ENCODE measurements at regions not wholly inside any gene's neighbourhood (a gene's known extent, or its start where the extent isn't known, plus 50 kb on each side); places are given as distances from the start of the nearest gene placed in this dataset.
"Not testable (repeated sequence)": the region's sequence is repeated elsewhere in the genome, so short reads cannot be mapped to it uniquely, and the experiment has no call there.

GRCh38 chr5:104344809-104345208 is 782.2 kb upstream of the NUDT12 start:
- TF ChIP-seq CTCF (conservative IDR thresholded peaks at IDR 0.05) = no peak
- TF ChIP-seq ZFX (IDR thresholded peaks at IDR 0.05) = no peak
- H3K27ac ChIP-seq = no peak overlapping the region

- H3K27ac ChIP-seq = no peak overlapping the region
- no peak for TF ChIP-seq ZFX (IDR thresholded peaks at IDR 0.05)
- TF ChIP-seq CTCF (conservative IDR thresholded peaks at IDR 0.05) = no peak
Observed at GRCh38 chr5:104327801-104328200, 765.2 kb upstream of the NUDT12 start.

DNA sequence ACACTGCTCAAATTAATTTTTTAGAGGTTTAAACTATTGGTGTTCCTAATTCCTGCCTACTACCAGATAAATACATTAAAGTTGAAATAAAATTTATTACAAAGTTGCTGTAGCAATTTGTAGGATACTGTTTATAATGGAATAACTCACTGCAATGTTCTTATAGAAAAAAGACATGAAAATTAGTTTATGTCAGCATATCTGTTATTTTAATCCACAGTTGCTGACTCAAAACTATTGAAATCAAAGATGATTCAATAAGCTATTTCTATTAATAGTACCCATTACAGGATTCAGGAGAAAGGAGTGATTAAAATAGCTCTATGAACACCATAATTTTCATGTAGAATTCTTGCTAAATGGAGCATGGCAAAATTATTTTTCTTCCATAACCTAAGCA is 764.4 kb upstream of the NUDT12 start:
- H3K27ac ChIP-seq = no peak overlapping the region
- no peak for TF ChIP-seq CTCF (conservative IDR thresholded peaks at IDR 0.05)
- TF ChIP-seq ZFX (IDR thresholded peaks at IDR 0.05) = no peak

DNA sequence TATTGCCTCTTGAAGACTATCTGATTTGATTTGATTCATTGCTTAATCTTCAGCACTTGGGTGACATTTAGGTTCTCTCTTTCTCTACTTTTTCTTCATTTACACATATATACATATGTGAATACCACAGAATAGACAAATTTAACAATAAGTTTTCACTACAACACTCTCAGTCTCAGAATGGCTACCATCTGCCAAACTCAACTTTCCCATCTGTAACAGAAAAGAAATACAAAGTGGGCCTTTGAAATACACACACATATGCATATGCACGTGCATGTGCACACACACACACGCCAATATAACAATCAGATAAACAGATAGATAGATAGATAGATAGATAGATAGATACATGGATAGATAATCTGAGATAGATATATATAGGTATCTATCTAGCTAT is 762.8 kb upstream of the NUDT12 start:
- TF ChIP-seq ZFX (IDR thresholded peaks at IDR 0.05) (no peak), CTCF (conservative IDR thresholded peaks at IDR 0.05) (no peak)
- no peak overlapping the region for H3K27ac ChIP-seq

- not testable (repeated sequence) for H3K27ac ChIP-seq
Observed at GRCh38 chr5:104316676-104317075, 754.1 kb upstream of the NUDT12 start.

DNA sequence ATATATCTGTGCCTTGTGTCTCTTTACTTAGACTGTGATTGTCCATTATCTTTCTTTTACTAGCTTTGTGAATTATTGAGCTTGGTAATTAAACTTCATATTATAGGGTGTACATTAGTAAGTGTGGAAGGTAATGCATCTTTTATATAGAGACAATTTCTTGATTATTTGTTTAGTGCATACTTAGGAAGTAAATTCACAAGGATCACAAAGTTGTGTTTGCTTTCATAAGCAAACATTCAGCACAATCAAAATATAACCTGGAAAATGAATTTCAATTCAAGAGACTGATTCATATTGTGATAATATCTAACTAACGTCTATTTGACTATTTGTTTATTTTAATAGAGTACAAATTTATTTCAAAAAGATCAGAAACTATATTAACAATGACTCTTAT is 749.9 kb upstream of the NUDT12 start:
- no peak overlapping the region for H3K27ac ChIP-seq
- TF ChIP-seq CTCF (conservative IDR thresholded peaks at IDR 0.05) (no peak), ZFX (IDR thresholded peaks at IDR 0.05) (no peak)

- H3K27ac ChIP-seq = no peak overlapping the region
- no peak for TF ChIP-seq ZFX (IDR thresholded peaks at IDR 0.05)
Observed at GRCh38 chr5:104305602-104306001, 743.0 kb upstream of the NUDT12 start.

DNA sequence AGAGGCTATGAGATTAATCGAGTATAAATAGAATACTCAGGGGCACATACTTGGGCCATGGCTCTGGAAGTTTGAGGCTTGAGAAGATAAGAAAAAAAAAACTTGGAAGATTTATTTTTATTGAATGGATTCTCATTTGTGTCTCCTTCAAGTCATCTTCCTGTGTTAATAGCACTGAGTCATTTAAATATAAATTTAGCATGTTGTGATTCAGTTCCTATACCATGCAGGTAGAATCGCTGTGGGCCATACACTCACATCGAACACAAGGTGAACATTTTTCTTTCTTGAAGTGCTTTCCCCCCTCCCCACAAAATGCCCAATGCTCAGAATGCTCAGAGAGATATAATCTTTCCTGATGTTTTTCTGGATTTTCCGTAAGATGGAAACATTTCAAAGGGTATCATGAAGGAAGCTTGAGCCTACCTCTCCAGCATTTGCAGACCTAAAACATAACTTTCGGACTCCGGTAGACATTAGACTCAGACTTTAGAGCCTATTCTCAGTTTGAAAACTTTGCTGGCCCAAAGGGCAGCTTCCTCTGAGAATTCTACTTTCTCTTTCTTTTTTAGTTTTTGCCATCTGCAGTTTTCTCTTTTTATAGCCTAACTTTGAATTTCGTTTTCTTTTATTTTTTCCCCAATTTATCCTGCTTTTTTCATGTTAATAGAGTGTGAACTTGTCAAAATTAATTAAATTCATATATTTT is 737.6 kb upstream of the NUDT12 start:
- no peak overlapping the region for H3K27ac ChIP-seq
- TF ChIP-seq ZFX (IDR thresholded peaks at IDR 0.05) (no peak), CTCF (conservative IDR thresholded peaks at IDR 0.05) (no peak)
